Stimulated activated CD4-positive, alpha-beta T cell treated with anti-CD3 and anti-CD28 coated beads, Interleukin-1b, Interleukin-23, amount 100 ng/mL, for 1 hour (primary cell): ENCODE measurements at regions not wholly inside any gene's neighbourhood (a gene's known extent, or its start where the extent isn't known, plus 50 kb on each side); places are given as distances from the start of the nearest gene placed in this dataset.
A peak's percentile ranks its signal among the peaks of the same experiment; 100 is the strongest.

Experiments used
- DNase-seq, 2 donors: peaks; one replicate each; pipeline ENCODE4 v3.0.0-alpha.2; 2020; ENCODE audit warnings: low read depth in 2 of 2

DNA sequence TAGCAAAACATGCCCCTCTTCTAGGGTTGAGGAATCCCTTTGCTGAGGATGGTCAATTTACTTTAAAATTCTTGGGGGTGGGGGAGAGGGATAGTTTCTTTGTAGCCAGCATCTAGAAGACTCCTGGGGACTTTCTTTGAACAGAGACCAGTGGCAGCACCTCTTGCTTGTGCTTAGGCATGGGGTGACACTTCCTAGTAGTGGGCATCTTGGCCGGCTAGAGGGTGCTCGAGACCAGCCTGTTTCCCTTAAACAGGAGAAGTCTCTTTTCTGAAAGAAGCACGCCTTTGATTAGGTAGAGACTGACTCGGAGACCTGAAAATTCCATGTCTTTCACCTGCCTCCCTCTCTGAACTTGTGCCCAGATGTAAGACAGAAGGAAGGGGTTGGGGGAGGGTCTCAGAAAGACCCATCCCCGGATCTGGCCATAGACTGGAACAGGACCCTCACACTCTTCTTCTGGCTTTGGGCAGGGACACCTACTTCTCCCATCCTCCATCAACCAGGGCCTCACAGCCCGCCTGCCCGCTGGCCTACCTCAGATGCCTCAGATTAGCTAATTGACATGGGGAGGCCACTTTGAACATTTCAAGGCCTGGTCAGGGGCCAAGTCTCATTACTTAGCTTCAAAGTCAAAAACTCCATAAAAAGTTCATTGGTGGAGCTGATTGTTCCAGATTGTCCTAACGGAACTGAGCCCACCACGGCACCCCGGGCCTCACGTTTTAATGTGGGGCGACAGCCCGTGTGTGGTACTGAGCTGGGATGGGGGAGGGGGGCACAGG lies 172.2 kb downstream of the CDC5L start:
- DNase-seq = no peak

GRCh38 chr6:44560458-44561059 lies 173.1 kb downstream of the CDC5L start:
- no peak for DNase-seq

- DNase-seq = no peak
These were observed 173.6 kb downstream of the CDC5L start for GRCh38 chr6:44561060-44561623.

- no peak for DNase-seq
These were observed 174.5 kb downstream of the CDC5L start for GRCh38 chr6:44561832-44562665.

DNA sequence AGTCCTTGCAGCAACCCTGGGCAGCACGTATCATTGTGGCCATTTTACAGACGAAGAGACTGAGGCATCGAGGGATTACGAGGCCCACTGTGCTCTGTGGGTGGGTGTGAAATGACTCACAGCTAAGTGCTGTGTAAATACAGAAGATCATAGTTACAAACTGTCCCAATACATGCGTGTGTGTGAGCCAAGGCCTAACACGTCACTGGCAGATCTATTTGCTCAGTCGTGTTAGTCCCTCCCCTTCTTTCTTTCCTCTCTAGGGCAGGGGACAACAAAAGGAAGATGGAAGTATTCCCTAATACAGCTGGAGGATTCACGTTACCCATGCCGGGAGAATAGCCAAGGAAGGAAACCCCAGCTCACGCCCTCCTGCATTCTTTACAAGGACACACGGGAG lies 175.9 kb downstream of the CDC5L start:
- DNase-seq = no peak

- no peak for DNase-seq
These were observed 177.5 kb downstream of the CDC5L start for GRCh38 chr6:44564906-44565524.

- no peak for DNase-seq
These were observed 179.9 kb downstream of the CDC5L start for GRCh38 chr6:44567406-44567805.

DNA sequence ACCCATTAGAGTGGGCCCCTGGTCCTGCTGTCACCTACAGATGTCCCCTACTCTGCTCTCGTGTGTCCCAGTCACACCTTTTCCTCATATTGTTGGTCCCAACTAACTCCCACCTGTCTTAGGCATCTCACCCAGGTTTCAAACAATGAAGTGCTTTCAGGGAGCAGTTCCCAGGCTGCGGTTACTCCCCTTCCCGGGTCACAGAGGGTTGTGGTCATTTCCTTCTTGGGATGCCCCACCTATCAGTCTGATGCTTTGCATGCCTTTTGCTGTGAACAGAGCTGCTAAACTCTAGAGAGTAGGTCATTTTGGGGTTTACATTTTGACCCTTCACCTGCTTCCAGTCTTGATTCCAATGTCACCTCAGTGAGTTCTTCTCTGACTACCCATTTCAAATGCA lies 181.6 kb downstream of the CDC5L start:
- DNase-seq = no peak

- DNase-seq = no peak
These were observed 182.5 kb downstream of the CDC5L start for GRCh38 chr6:44569931-44570385.

DNA sequence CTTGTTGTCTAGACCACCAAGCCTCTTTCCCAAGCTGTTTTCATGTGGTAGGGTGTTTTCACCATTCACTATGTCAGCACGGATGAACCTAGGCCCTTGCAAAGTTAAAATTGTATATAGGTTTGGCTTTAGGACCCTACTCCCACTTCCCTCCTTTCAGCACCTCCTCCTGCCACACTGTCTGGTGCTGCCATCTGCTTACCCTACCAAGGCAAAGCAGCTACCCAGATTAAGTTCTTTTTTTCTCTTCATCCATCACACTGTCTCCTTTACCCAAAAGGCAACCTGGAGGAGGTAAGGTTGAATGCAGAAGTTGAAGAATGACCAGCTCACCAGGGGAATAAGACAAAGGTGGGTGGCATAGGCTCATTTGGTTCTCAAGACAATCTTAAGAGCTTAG lies 184.0 kb downstream of the CDC5L start:
- DNase-seq = no peak

GRCh38 chr6:44572346-44572745 lies 184.8 kb downstream of the CDC5L start:
- DNase-seq = no peak

DNA sequence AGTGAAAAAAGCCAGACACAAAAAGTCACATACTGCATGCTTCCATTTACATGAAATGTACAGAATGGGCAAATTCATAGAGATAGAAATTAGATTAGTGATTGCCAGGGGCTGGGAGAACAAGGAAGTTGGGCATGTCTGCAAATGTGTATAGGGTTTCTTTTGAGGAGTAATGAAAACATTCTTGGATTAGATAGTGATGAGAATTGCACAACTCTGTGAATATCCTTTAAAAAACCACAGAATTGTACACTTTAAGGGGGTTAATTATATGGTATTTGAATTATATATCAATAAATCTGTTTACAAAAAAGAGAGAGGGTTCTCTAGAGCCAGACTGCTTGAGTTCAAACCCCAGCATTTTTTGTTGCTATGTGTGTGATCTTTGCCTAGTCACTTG lies 188.1 kb downstream of the CDC5L start:
- DNase-seq = no peak

GRCh38 chr6:44576132-44576631 lies 188.7 kb downstream of the CDC5L start:
- no peak for DNase-seq

DNA sequence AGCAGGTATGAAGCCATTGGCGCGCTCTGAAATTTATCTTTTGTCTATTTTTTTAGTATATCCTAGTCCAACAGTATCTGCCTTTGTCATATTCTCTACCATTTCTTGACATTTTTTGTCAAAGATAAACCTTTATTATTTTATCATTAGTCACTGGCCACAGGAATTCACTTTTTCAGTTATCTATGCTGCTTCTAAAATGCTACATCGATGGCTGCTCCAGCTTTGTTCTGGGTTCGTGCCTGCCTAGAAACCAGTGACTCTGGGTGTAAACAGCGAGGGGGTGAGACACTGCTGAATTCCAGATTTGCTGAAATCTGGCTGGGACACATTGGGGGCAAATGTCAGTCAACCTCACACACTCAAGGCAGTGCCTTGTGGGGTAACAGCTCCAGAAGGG lies 193.4 kb downstream of the CDC5L start:
- DNase-seq = no peak

DNA sequence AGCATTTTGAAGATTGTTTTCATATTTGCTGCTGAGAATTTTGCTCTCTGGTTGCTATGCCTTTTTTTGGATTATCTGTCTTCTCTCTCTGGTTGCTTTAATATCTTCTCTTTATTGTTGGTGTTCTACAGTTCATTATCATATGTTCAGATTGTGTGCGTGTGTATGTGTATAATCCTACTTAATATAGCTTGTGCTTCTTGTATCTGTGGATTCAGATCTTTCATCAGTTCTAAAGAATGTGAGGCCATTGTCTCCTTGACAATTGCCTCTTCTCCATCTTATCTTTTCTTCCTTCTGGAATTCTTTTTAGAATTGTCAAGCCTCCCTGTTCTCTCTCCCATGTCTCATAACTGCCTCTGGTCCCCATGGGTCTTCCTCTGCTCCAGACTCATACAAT lies 195.4 kb downstream of the CDC5L start:
- DNase-seq = no peak

DNA sequence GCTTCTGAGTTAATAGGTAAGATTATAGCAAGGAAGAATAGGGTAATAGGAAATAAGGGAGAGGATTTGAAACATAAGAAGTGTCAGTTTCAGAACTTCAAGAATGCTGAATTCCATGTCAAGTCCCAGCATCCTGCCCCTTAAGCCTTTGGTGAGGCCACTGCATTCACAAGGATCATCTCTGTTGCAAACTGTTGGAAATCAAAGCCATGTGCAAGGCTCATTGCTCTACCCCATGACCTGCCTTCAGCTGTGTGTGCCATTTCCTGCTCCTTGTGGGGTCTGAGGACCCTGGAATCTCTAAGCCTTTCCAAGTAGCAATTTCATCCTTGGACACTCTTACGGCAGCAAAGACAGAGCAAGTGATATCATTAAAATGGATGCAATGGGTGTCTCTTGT lies 203.0 kb downstream of the CDC5L start:
- no peak for DNase-seq

DNA sequence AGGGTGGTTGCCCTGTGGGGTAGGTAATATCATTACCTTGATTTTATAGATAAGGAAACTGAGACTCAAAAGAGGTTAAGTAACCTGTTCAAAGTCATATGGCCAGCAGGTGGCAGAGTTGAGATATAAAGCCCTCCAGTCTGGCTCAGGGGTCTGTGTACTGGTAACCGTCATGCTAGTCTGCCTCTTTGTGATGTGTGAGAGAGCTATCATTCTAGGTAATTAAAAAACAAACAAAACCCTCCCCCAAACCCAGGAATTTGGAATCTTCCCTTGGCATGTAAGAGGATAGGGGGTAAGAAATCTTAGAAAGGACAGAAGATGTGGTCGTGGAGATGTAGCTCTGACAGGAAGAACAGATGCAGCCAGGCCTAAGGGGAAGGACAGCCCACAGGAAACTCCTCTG lies 206.0 kb downstream of the CDC5L start:
- DNase-seq = peak in 1 of 2 donors; percentile 34

DNA sequence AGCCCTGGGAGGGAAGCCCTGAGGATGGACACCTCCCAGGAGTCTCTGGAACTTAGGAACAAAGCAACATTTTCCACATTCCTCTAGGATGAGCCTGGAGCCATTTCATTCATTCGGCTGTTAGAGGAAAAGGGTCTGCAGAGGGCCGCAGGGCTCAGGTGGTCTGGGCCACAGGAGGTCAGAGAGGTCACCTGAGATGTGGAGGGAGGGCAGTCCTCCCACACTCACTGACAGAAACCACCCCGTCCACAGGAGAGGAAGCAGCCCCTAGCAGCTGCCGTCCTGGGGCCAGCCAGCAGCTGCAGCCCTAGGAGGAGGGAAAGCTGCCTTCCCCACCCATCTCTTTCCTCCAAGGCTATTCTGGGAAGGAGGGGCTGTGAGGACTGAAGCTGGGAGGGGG lies 207.0 kb downstream of the CDC5L start:
- no peak for DNase-seq

DNA sequence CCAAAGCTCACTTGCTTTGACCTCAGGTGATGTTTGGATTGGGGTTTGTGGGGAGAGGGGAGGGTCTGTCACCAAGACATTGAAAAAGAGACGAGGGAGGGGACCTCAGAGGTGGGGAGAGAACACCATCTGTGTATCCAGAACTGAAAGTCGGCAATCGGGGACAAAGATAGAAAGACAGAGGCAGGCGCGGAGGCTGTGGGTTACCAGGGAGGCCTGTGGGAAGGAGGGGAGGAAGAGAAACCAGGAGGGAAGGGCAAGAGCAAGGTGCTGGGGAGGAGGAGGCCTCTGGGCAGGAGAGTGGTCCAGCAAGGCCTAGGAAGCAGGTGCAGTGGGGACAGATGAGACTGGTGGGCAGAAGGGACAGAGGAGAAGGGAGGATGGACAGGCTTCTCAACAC lies 211.2 kb downstream of the CDC5L start:
- no peak for DNase-seq

- DNase-seq = no peak
These were observed 212.2 kb downstream of the CDC5L start for GRCh38 chr6:44599672-44600071.

GRCh38 chr6:44603044-44603686 lies 215.7 kb downstream of the CDC5L start:
- no peak for DNase-seq
